ENCODE measurements at regions not wholly inside any gene's neighbourhood (a gene's known extent, or its start where the extent isn't known, plus 50 kb on each side); places are given as distances from the start of the nearest gene placed in this dataset.

- no peak for DNase-seq
Measured at GRCh38 chr2:47238638-47239037, 62.3 kb upstream of the CALM2 start.

GRCh38 chr2:47237375-47238334, 61.3 kb upstream of the CALM2 start:
- DNase-seq = peak in 5 of 56 donors; percentile 5 to 27 (median 16)

- peak in 2 of 56 donors; percentile 15 to 19 for DNase-seq
Measured at GRCh38 chr2:47236503-47237215, 60.3 kb upstream of the CALM2 start.

GRCh38 chr2:47235132-47235531, 58.8 kb upstream of the CALM2 start:
- DNase-seq = no peak

GRCh38 chr2:47234456-47234855, 58.1 kb upstream of the CALM2 start:
- DNase-seq = no peak

- peak in 1 of 56 donors; percentile 10 for DNase-seq
Measured at GRCh38 chr2:47232738-47233415, 56.6 kb upstream of the CALM2 start.

- DNase-seq = peak in 28 of 56 donors; percentile 7 to 78 (median 30)
Measured at GRCh38 chr2:47230418-47230817, 54.1 kb upstream of the CALM2 start.

GRCh38 chr2:47227532-47228279, 51.4 kb upstream of the CALM2 start:
- DNase-seq = peak in 2 of 56 donors; percentile 19 to 24

- no peak for DNase-seq
Measured at GRCh38 chr2:47226923-47227220, 50.6 kb upstream of the CALM2 start.

GRCh38 chr2:47226132-47226922, 50.0 kb upstream of the CALM2 start:
- DNase-seq = no peak
